ENCODE measurements at regions not wholly inside any gene's neighbourhood (a gene's known extent, or its start where the extent isn't known, plus 50 kb on each side); places are given as distances from the start of the nearest gene placed in this dataset.

- Histone ChIP-seq H3K4me3 (ENCODE audit: low read length in 2 of 2) (no peak overlapping the region), H3K27ac (ENCODE audit: low read length) (no peak overlapping the region), H3K36me3 (ENCODE audit: control insufficient read depth in 2 of 2, insufficient read depth in 2 of 2, low read length in 2 of 2) (no peaks in the 10 kb centered on the region), H3K4me1 (ENCODE audit: control insufficient read depth, insufficient read depth, low read length) (no peaks in the 10 kb centered on the region), H3K9ac (ENCODE audit: low read length in 2 of 2) (no peak overlapping the region), H3K27me3 (ENCODE audit: control insufficient read depth in 1 of 2, insufficient read depth in 2 of 2, low read length in 2 of 2) (peaks cover 17 to 32% of the 10 kb centered on the region in 2 donors), H3K9me3 (ENCODE audit: control insufficient read depth in 2 of 2, low read length in 2 of 2) (peaks cover 2 to 3% of the 10 kb centered on the region in 2 donors)
These were observed 619.3 kb downstream of the PTPRU start for GRCh38 chr1:29855561-29856160.

DNA sequence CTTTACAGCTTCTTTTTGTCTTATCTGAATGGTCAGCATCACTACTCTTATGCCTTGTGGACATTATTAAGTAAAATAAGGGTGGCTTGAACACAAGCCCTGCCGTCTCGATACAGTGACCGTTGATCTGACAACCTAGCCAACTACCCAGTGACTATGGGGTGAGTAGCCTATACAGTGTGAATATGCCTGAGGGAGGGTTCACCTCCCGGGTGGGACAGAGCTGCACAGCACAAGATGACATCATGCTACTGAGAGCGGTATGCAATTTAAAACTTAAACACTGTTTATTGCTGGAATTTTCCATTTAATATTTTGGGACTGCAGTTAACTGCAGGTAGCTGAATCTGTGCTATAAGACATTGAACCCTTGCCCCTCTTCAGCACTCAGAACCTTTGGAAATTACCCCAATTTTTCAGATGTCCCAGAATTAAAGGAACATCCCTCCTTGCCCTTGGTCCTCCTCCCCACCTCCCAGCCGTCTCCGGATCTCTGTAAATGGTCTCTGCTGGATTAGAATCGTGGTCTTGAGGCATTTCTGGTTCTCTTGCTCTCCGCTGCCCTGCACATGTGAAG, 618.5 kb downstream of the PTPRU start:
- H3K9ac ChIP-seq (ENCODE audit: low read length in 2 of 2), result no peak overlapping the region
- no peaks in the 10 kb centered on the region for H3K36me3 ChIP-seq (ENCODE audit: control insufficient read depth in 2 of 2, insufficient read depth in 2 of 2, low read length in 2 of 2)
- H3K27ac ChIP-seq (ENCODE audit: low read length), result no peak overlapping the region
- no peak overlapping the region for H3K4me3 ChIP-seq (ENCODE audit: low read length in 2 of 2)
- H3K9me3 ChIP-seq (ENCODE audit: control insufficient read depth in 2 of 2, low read length in 2 of 2), result peaks cover 2% of the 10 kb centered on the region in 2 donors
- H3K27me3 ChIP-seq (ENCODE audit: control insufficient read depth in 1 of 2, insufficient read depth in 2 of 2, low read length in 2 of 2), result peaks cover 17 to 36% of the 10 kb centered on the region in 2 donors
- no peaks in the 10 kb centered on the region for H3K4me1 ChIP-seq (ENCODE audit: control insufficient read depth, insufficient read depth, low read length)

- no peaks in the 10 kb centered on the region for H3K4me1 ChIP-seq (ENCODE audit: control insufficient read depth, insufficient read depth, low read length)
- no peak overlapping the region for H3K27ac ChIP-seq (ENCODE audit: low read length)
- no peak overlapping the region for H3K4me3 ChIP-seq (ENCODE audit: low read length in 2 of 2)
- H3K36me3 ChIP-seq (ENCODE audit: control insufficient read depth in 2 of 2, insufficient read depth in 2 of 2, low read length in 2 of 2), result no peaks in the 10 kb centered on the region
- H3K9me3 ChIP-seq (ENCODE audit: control insufficient read depth in 2 of 2, low read length in 2 of 2), result peaks cover 2 to 5% of the 10 kb centered on the region in 2 donors
- H3K9ac ChIP-seq (ENCODE audit: low read length in 2 of 2), result no peak overlapping the region
- H3K27me3 ChIP-seq (ENCODE audit: control insufficient read depth in 1 of 2, insufficient read depth in 2 of 2, low read length in 2 of 2), result peaks cover 27 to 42% of the 10 kb centered on the region in 2 donors
These were observed 617.5 kb downstream of the PTPRU start for GRCh38 chr1:29853716-29854330.

DNA sequence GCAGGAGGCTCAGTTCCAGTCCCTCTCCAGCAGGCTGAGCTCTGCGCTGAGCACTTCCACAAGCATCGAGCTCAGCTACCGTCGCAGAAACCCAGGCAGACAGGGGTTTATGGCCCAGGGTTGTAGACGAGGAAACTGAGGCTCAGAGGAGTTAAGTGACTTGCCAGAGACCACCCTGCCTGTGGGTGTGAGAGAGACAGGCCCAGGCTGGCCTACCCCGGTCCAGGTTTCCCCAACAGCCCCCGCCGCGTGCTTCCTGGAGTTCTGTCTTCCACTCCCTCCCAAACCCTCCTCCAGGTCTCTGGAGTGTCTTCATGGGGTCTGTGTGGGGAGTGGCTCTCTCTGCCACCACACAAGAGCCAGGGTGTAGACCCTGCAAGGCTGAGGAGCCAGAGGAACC, 615.9 kb downstream of the PTPRU start:
- no peak overlapping the region for H3K9ac ChIP-seq (ENCODE audit: low read length in 2 of 2)
- H3K27me3 ChIP-seq (ENCODE audit: control insufficient read depth in 1 of 2, insufficient read depth in 2 of 2, low read length in 2 of 2), result peaks cover 28 to 35% of the 10 kb centered on the region in 2 donors
- H3K4me3 ChIP-seq (ENCODE audit: low read length in 2 of 2), result no peak overlapping the region
- peaks cover 2 to 5% of the 10 kb centered on the region in 2 donors for H3K9me3 ChIP-seq (ENCODE audit: control insufficient read depth in 2 of 2, low read length in 2 of 2)
- no peaks in the 10 kb centered on the region for H3K4me1 ChIP-seq (ENCODE audit: control insufficient read depth, insufficient read depth, low read length)
- H3K27ac ChIP-seq (ENCODE audit: low read length), result no peak overlapping the region
- H3K36me3 ChIP-seq (ENCODE audit: control insufficient read depth in 2 of 2, insufficient read depth in 2 of 2, low read length in 2 of 2), result no peaks in the 10 kb centered on the region

- Histone ChIP-seq H3K9me3 (ENCODE audit: control insufficient read depth in 2 of 2, low read length in 2 of 2) (peaks cover 2 to 5% of the 10 kb centered on the region in 2 donors), H3K27ac (ENCODE audit: low read length) (no peak overlapping the region), H3K9ac (ENCODE audit: low read length in 2 of 2) (no peak overlapping the region), H3K27me3 (ENCODE audit: control insufficient read depth in 1 of 2, insufficient read depth in 2 of 2, low read length in 2 of 2) (peaks cover 28 to 35% of the 10 kb centered on the region in 2 donors), H3K36me3 (ENCODE audit: control insufficient read depth in 2 of 2, insufficient read depth in 2 of 2, low read length in 2 of 2) (no peaks in the 10 kb centered on the region), H3K4me1 (ENCODE audit: control insufficient read depth, insufficient read depth, low read length) (no peaks in the 10 kb centered on the region), H3K4me3 (ENCODE audit: low read length in 2 of 2) (no peak overlapping the region)
These were observed 615.4 kb downstream of the PTPRU start for GRCh38 chr1:29851691-29852090.

- H3K27ac ChIP-seq (ENCODE audit: low read length), result no peak overlapping the region
- no peak overlapping the region for H3K9ac ChIP-seq (ENCODE audit: low read length in 2 of 2)
- H3K4me1 ChIP-seq (ENCODE audit: control insufficient read depth, insufficient read depth, low read length), result no peaks in the 10 kb centered on the region
- peaks cover 19 to 34% of the 10 kb centered on the region in 2 donors for H3K27me3 ChIP-seq (ENCODE audit: control insufficient read depth in 1 of 2, insufficient read depth in 2 of 2, low read length in 2 of 2)
- no peaks in the 10 kb centered on the region for H3K36me3 ChIP-seq (ENCODE audit: control insufficient read depth in 2 of 2, insufficient read depth in 2 of 2, low read length in 2 of 2)
- no peak overlapping the region for H3K4me3 ChIP-seq (ENCODE audit: low read length in 2 of 2)
- peaks cover 2 to 5% of the 10 kb centered on the region in 2 donors for H3K9me3 ChIP-seq (ENCODE audit: control insufficient read depth in 2 of 2, low read length in 2 of 2)
These were observed 613.9 kb downstream of the PTPRU start for GRCh38 chr1:29849991-29850757.

- Histone ChIP-seq H3K27me3 (ENCODE audit: control insufficient read depth in 1 of 2, insufficient read depth in 2 of 2, low read length in 2 of 2) (peaks cover 16 to 28% of the 10 kb centered on the region in 2 donors), H3K27ac (ENCODE audit: low read length) (no peak overlapping the region)
These were observed 612.9 kb downstream of the PTPRU start for GRCh38 chr1:29849038-29849750.

GRCh38 chr1:29845910-29846309, 609.6 kb downstream of the PTPRU start:
- peaks cover 7 to 12% of the 10 kb centered on the region in 2 donors for H3K9me3 ChIP-seq (ENCODE audit: control insufficient read depth in 2 of 2, low read length in 2 of 2)
- no peak overlapping the region for H3K27ac ChIP-seq (ENCODE audit: low read length)
- H3K9ac ChIP-seq (ENCODE audit: low read length in 2 of 2), result no peak overlapping the region
- H3K4me3 ChIP-seq (ENCODE audit: low read length in 2 of 2), result no peak overlapping the region
- H3K4me1 ChIP-seq (ENCODE audit: control insufficient read depth, insufficient read depth, low read length), result no peaks in the 10 kb centered on the region
- peaks cover 11 to 19% of the 10 kb centered on the region in 2 donors for H3K27me3 ChIP-seq (ENCODE audit: control insufficient read depth in 1 of 2, insufficient read depth in 2 of 2, low read length in 2 of 2)
- no peaks in the 10 kb centered on the region for H3K36me3 ChIP-seq (ENCODE audit: control insufficient read depth in 2 of 2, insufficient read depth in 2 of 2, low read length in 2 of 2)

More at GRCh38 chr1:29849038-29849750, 612.9 kb downstream of the PTPRU start:
- Histone ChIP-seq H3K4me1 (ENCODE audit: control insufficient read depth, insufficient read depth, low read length) (no peaks in the 10 kb centered on the region), H3K36me3 (ENCODE audit: control insufficient read depth in 2 of 2, insufficient read depth in 2 of 2, low read length in 2 of 2) (no peaks in the 10 kb centered on the region), H3K9ac (ENCODE audit: low read length in 2 of 2) (no peak overlapping the region), H3K4me3 (ENCODE audit: low read length in 2 of 2) (no peak overlapping the region), H3K9me3 (ENCODE audit: control insufficient read depth in 2 of 2, low read length in 2 of 2) (peaks cover 3 to 4% of the 10 kb centered on the region in 2 donors)

DNA sequence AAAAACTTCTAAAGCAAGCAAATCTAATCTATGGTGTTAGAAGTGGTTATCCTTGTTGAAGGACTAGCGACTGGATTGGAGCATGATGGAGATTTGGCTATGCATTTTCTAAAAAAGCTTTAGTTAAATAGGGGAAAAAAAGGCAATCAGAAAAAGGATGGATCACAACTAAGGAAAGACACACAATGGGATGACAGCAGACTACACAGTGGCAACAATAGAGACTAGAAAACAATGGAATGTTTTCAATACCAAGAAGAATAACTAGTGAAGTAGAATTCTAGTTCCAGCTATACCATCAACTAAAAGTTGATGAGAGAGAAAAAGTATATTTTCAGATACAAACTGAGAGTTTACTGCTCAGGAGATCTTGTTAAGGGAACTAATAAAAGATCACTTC, 605.8 kb downstream of the PTPRU start:
- Histone ChIP-seq H3K4me1 (ENCODE audit: control insufficient read depth, insufficient read depth, low read length) (no peaks in the 10 kb centered on the region), H3K27me3 (ENCODE audit: control insufficient read depth in 1 of 2, insufficient read depth in 2 of 2, low read length in 2 of 2) (peaks cover 0 to 10% of the 10 kb centered on the region in 2 donors), H3K9ac (ENCODE audit: low read length in 2 of 2) (no peak overlapping the region), H3K4me3 (ENCODE audit: low read length in 2 of 2) (no peak overlapping the region), H3K9me3 (ENCODE audit: control insufficient read depth in 2 of 2, low read length in 2 of 2) (peaks cover 7 to 10% of the 10 kb centered on the region in 2 donors), H3K36me3 (ENCODE audit: control insufficient read depth in 2 of 2, insufficient read depth in 2 of 2, low read length in 2 of 2) (no peaks in the 10 kb centered on the region), H3K27ac (ENCODE audit: low read length) (no peak overlapping the region)

DNA sequence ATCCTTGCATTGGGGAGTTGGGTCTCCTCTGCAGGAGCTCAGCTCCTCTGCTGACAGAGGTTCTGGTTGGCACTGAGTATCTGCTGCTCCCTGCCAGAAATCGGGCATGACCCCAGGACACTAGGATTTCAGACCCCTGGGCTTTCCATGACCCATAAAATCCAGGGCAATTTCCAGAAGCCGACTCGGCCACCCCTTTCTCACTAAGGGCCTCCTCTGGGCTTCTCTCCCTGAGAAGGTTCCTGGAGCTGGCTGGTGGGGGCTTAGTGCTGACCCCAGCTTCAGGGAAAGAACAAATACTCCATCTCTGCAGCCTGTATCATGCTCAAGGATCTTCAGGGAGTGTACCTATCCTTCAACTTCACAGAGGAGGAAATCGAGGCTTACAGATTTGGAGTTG, 603.4 kb downstream of the PTPRU start:
- peaks cover 4 to 15% of the 10 kb centered on the region in 2 donors for H3K27me3 ChIP-seq (ENCODE audit: control insufficient read depth in 1 of 2, insufficient read depth in 2 of 2, low read length in 2 of 2)

More for the DNA sequence above, 603.4 kb downstream of the PTPRU start:
- H3K9me3 ChIP-seq (ENCODE audit: control insufficient read depth in 2 of 2, low read length in 2 of 2), result peaks cover 7 to 10% of the 10 kb centered on the region in 2 donors
- no peak overlapping the region for H3K4me3 ChIP-seq (ENCODE audit: low read length in 2 of 2)
- no peak overlapping the region for H3K27ac ChIP-seq (ENCODE audit: low read length)
- H3K4me1 ChIP-seq (ENCODE audit: control insufficient read depth, insufficient read depth, low read length), result no peaks in the 10 kb centered on the region
- H3K36me3 ChIP-seq (ENCODE audit: control insufficient read depth in 2 of 2, insufficient read depth in 2 of 2, low read length in 2 of 2), result no peaks in the 10 kb centered on the region
- H3K9ac ChIP-seq (ENCODE audit: low read length in 2 of 2), result no peak overlapping the region
